Esophagus squamous epithelium (tissue), 5 donors: ENCODE measurements at regions not wholly inside any gene's neighbourhood (a gene's known extent, or its start where the extent isn't known, plus 50 kb on each side); places are given as distances from the start of the nearest gene placed in this dataset.

Experiments
- DNase-seq: peaks from one replicate; lab custom pipeline; 2025; lab: John Stamatoyannopoulos, UW
- H3K27ac ChIP-seq, 4 donors: fragments of 200-600 bp; sonication (generic); one replicate each; pipeline ENCODE4 v1.5.1; 2016 to 2019; ENCODE audit warnings: mild to moderate bottlenecking in 1 of 4
- H3K27me3 ChIP-seq, 4 donors: fragments of 200-600 bp; sonication (generic); 1 replicate in 3 of 4; 2 replicates in 1 of 4; pipeline versions ENCODE4 v1.5.1 to v1.6.0; 2017 to 2021; ENCODE audit warnings: antibody characterized with exemption in 1 of 4
- H3K36me3 ChIP-seq, 3 donors: fragments of 200-600 bp; sonication (generic); one replicate each; pipeline ENCODE4 v1.5.1; 2016 to 2019
- H3K4me1 ChIP-seq, 3 donors: fragments of 200-600 bp; sonication (generic); one replicate each; pipeline ENCODE4 v1.5.1; 2017 to 2019
- H3K4me3 ChIP-seq, 4 donors: fragments of 200-600 bp; sonication (generic); 1 replicate in 3 of 4; 2 replicates in 1 of 4; pipeline ENCODE4 v1.5.1; 2016 to 2019; ENCODE audit warnings: mild to moderate bottlenecking in 2 of 4, moderate library complexity in 1 of 4
- H3K9me3 ChIP-seq, 3 donors: fragments of 200-600 bp; sonication (generic); one replicate each; pipeline ENCODE4 v1.5.1; 2016 to 2019
- CTCF ChIP-seq, 6 experiments: fragments of 450-650 bp in 4 of 6; fragments of 200-600 bp in 2 of 6; sonication (generic) in 2 of 6; IDR thresholded peaks; one replicate each; pipeline ENCODE4 v1.5.1; 2016 to 2019; ENCODE audit warnings: antibody characterized with exemption in 6 of 6, mild to moderate bottlenecking in 4 of 6, moderate library complexity in 4 of 6
- POLR2A ChIP-seq, 4 donors: fragments of 450-650 bp; IDR thresholded peaks; one replicate each; pipeline ENCODE4 v1.6.1; 2017; ENCODE audit warnings: antibody characterized with exemption in 4 of 4, mild to moderate bottlenecking in 4 of 4, moderate library complexity in 3 of 4
- WGBS, 2 donors: methylation state at CpG; one replicate each; pipeline ENCODE4 v1.1.5; 2018; 5-methylcytosine and 5-hydroxymethylcytosine counted together
- intact Hi-C: fragments of 100-400 bp; cut with DNase I; formaldehyde crosslinking; loops from one replicate; pipeline ENCODE4 v1.15.0; 2022
- donor health status: DM: yes; HTN: yes; CAD: no.

GRCh38 chr3:21138085-21138484, 612.9 kb downstream of the ZNF385D start:
- H3K9me3 ChIP-seq: no peaks in the 10 kb centered on the region
- TF ChIP-seq CTCF (IDR thresholded peaks at IDR 0.05) (no peak), POLR2A (IDR thresholded peaks at IDR 0.05) (no peak)
- intact Hi-C loops: no loop called here
- H3K27me3 ChIP-seq: no peaks in the 10 kb centered on the region
- H3K36me3 ChIP-seq: no peaks in the 10 kb centered on the region
- DNase-seq: no peak
- H3K27ac ChIP-seq: no peak overlapping the region
- H3K4me1 ChIP-seq: no peaks in the 10 kb centered on the region
- WGBS, 2 donors: 53 to 66% methylated on average over 2 of the region's 2 CpGs
- no peak overlapping the region for H3K4me3 ChIP-seq

GRCh38 chr3:21132896-21133295, 618.1 kb downstream of the ZNF385D start:
- TF ChIP-seq CTCF (IDR thresholded peaks at IDR 0.05) (no peak), POLR2A (IDR thresholded peaks at IDR 0.05) (no peak)
- no peak for DNase-seq
- Histone ChIP-seq H3K4me3 (no peak overlapping the region), H3K4me1 (no peaks in the 10 kb centered on the region), H3K9me3 (peaks cover 0 to 4% (median 0%) of the 10 kb centered on the region in 3 donors), H3K27me3 (no peaks in the 10 kb centered on the region), H3K27ac (no peak overlapping the region), H3K36me3 (no peaks in the 10 kb centered on the region)
- intact Hi-C loops: no loop called here

DNA sequence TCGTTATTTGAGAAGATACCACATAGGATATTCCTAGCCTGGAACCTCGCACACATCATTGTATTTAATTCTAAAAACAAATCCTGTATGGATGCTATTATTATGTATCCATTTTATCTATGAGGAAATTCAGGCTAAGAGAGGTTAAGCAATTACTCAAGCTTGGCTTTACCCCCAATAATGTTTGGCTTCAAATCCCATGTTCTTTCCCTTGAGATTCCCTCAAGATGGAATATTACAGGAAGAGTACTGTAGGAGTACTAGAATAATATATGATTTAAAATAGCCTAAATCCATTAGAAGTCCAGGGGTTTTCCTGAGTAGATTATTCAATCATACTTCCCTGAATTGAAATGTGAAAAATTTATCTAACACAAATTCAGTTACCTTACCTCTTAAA, 630.2 kb downstream of the ZNF385D start:
- WGBS, 2 donors: 68 to 71% methylated on average over 2 of the region's 2 CpGs

DNA sequence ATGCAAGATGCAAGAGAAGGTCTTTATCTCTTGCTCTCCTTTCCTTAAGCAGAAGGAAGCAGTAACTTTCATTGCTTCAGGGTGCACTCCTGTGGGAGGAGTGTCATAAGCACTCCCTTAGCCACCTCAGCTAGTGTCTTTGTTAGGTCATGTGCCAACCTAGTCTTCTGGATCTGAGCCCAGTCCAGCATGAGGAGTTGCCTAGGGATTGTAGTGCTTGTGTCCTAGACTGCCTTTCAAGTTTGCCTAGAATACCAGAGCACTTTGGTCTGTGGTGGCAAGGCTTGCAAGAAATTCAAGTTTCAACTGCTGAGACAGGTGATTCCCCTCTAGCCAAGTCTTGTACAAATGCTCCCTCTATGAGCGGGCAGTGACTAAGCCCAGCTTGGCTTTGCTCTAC, 633.6 kb downstream of the ZNF385D start:
- Histone ChIP-seq H3K27me3 (no peaks in the 10 kb centered on the region), H3K9me3 (peaks cover 0 to 10% (median 0%) of the 10 kb centered on the region in 3 donors), H3K4me1 (no peaks in the 10 kb centered on the region), H3K36me3 (no peaks in the 10 kb centered on the region), H3K27ac (no peak overlapping the region), H3K4me3 (no peak overlapping the region)
- no peak for DNase-seq
- TF ChIP-seq CTCF (IDR thresholded peaks at IDR 0.05) (no peak), POLR2A (IDR thresholded peaks at IDR 0.05) (no peak)
- WGBS, 2 donors: 40 to 55% methylated on average over 1 of the region's 1 CpG
- intact Hi-C loops: no loop called here

More for the DNA sequence above, 630.2 kb downstream of the ZNF385D start:
- peaks cover 0 to 10% (median 0%) of the 10 kb centered on the region in 3 donors for H3K9me3 ChIP-seq
- no peaks in the 10 kb centered on the region for H3K36me3 ChIP-seq
- intact Hi-C loops: no loop called here
- TF ChIP-seq CTCF (IDR thresholded peaks at IDR 0.05) (no peak), POLR2A (IDR thresholded peaks at IDR 0.05) (no peak)
- no peaks in the 10 kb centered on the region for H3K4me1 ChIP-seq
- H3K27me3 ChIP-seq: no peaks in the 10 kb centered on the region
- no peak overlapping the region for H3K4me3 ChIP-seq
- no peak overlapping the region for H3K27ac ChIP-seq
- DNase-seq: no peak

DNA sequence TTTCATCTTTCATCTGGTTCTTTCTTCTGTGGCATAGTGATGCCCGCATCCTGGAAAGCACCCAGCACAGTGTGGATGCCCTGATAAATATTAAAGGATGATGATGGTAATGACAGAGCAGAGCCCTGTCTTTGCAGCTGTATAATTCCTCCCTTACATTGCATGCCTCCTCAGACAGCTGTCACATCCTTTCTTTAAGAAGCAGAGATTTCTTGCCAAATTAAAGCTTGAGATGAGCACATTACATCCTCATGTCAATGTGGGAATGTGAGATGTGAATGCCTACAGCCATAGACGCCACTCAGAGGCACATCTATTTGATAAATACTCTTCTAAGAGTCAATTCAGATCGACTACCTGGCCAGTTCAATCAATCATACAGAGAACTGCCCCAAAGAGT, 642.0 kb downstream of the ZNF385D start:
- H3K36me3 ChIP-seq: no peaks in the 10 kb centered on the region
- H3K27ac ChIP-seq: no peak overlapping the region
- H3K9me3 ChIP-seq: no peaks in the 10 kb centered on the region
- intact Hi-C loops: no loop called here
- no peak overlapping the region for H3K4me3 ChIP-seq
- no peak for TF ChIP-seq POLR2A (IDR thresholded peaks at IDR 0.05)
- no peak for TF ChIP-seq CTCF (IDR thresholded peaks at IDR 0.05)
- no peak for DNase-seq
- H3K27me3 ChIP-seq: no peaks in the 10 kb centered on the region
- H3K4me1 ChIP-seq: no peaks in the 10 kb centered on the region
- 45 to 53% methylated on average over 3 of the region's 3 CpGs for WGBS, 2 donors
